Endothelial cell of umbilical vein (primary cell): ENCODE measurements at regions not wholly inside any gene's neighbourhood (a gene's known extent, or its start where the extent isn't known, plus 50 kb on each side); places are given as distances from the start of the nearest gene placed in this dataset.

Experiments
- BruUV-seq: library from RNA; stranded (reverse); fragments of 400-500 nt; replicated peaks from 2 replicates; lab custom pipeline; 2021; lab: Mats Ljungman, UMichigan
- CTCF ChIA-PET: fragments of 300-600, 350-600 bp; sonication (Branson Sonifier 250); formaldehyde crosslinking; loops from one replicate; lab custom pipeline; 2021; ENCODE audit warnings: antibody characterized with exemption, inconsistent platforms; lab: Charles Lee
- POLR2A ChIA-PET: fragments of 300-600, 350-600 bp; sonication (Branson Sonifier 250); formaldehyde crosslinking; loops from one replicate; lab custom pipeline; 2021; ENCODE audit warnings: antibody characterized with exemption, inconsistent platforms; lab: Charles Lee
- DNase-seq: peaks from one replicate; pipeline ENCODE4 v3.0.0-alpha.2; 2011; ENCODE audit warnings: low read depth, low spot score
- FAIRE-seq: peaks from 2 replicates; lab custom pipeline; 2011; peaks lifted over from hg19 to GRCh38; lab: Jason Lieb, UNC
- H2AFZ ChIP-seq: 2 replicates; pipeline ENCODE4 v1.6.0; 2012; ENCODE audit warnings: low read depth, low read length, control low read depth, inconsistent platforms
- H3K27ac ChIP-seq: 2 replicates; pipeline ENCODE4 v1.5.1; 2011; ENCODE audit warnings: low read depth, mild to moderate bottlenecking, control low read depth, low read length, moderate library complexity; ENCODE audit not compliant: insufficient read depth
- H3K27me3 ChIP-seq, 2 experiments: 2 replicates each; pipeline versions ENCODE4 v1.6.0 to v1.6.1; 2011; ENCODE audit warnings: low read length in 2 of 2, mixed read lengths in 1 of 2; ENCODE audit not compliant: control insufficient read depth in 2 of 2, insufficient read depth in 2 of 2
- H3K36me3 ChIP-seq, 2 experiments: 2 replicates in 1 of 2; 3 replicates in 1 of 2; pipeline ENCODE4 v1.5.1; 2011; ENCODE audit warnings: low read length in 2 of 2, mild to moderate bottlenecking in 1 of 2, moderate library complexity in 1 of 2; ENCODE audit not compliant: control insufficient read depth in 2 of 2, insufficient read depth in 2 of 2; ENCODE audit errors: extremely low read depth in 1 of 2
- H3K4me1 ChIP-seq: 3 replicates; pipeline ENCODE4 v1.5.1; 2011; ENCODE audit warnings: mild to moderate bottlenecking, low read length; ENCODE audit not compliant: control insufficient read depth, insufficient read depth; ENCODE audit errors: extremely low read depth
- H3K4me2 ChIP-seq: 2 replicates; pipeline ENCODE4 v1.6.1; 2011; ENCODE audit warnings: low read length, control low read depth, mixed read lengths; ENCODE audit not compliant: insufficient read depth
- H3K4me3 ChIP-seq, 3 experiments: fragments of 200-600 bp in 1 of 3; sonication (generic), shearing (Covaris generic) in 1 of 3; replicated peaks in 1 of 3; 2 replicates each; pipeline ENCODE4 v1.5.1; 2011 to 2016; ENCODE audit warnings: control low read depth in 3 of 3, low read length in 3 of 3, mild to moderate bottlenecking in 2 of 3, inconsistent platforms in 1 of 3, low read depth in 1 of 3, moderate library complexity in 1 of 3; ENCODE audit not compliant: insufficient read depth in 1 of 3
- H3K79me2 ChIP-seq: 2 replicates; pipeline ENCODE4 v1.6.0; 2012; ENCODE audit warnings: low read length, inconsistent platforms; ENCODE audit not compliant: control insufficient read depth, insufficient read depth
- H3K9ac ChIP-seq: replicated peaks from 2 replicates; pipeline ENCODE3; 2011; ENCODE audit warnings: low read length, control low read depth; ENCODE audit not compliant: insufficient read depth; ENCODE audit errors: extremely low read depth
- H3K9me1 ChIP-seq: replicated peaks from 3 replicates; pipeline ENCODE4 v1.6.0; 2011; ENCODE audit warnings: mild to moderate bottlenecking, low read length; ENCODE audit not compliant: control insufficient read depth, insufficient read depth; ENCODE audit errors: extremely low read depth
- H3K9me3 ChIP-seq: replicated peaks from 2 replicates; pipeline ENCODE4 v1.5.1; 2012; ENCODE audit warnings: low read length, inconsistent platforms; ENCODE audit not compliant: control insufficient read depth, insufficient read depth
- H4K20me1 ChIP-seq: replicated peaks from 2 replicates; pipeline ENCODE3; 2011; ENCODE audit warnings: mild to moderate bottlenecking, low read length; ENCODE audit not compliant: control insufficient read depth, insufficient read depth; ENCODE audit errors: extremely low read depth
- CTCF ChIP-seq, 2 donors: IDR thresholded peaks; 1 replicate in 1 of 2; 2 replicates in 1 of 2; pipeline ENCODE4 v1.5.1; 2011; ENCODE audit warnings: low read length in 2 of 2, mild to moderate bottlenecking in 2 of 2, moderate library complexity in 2 of 2, control low read depth in 1 of 2, inconsistent platforms in 1 of 2, low read depth in 1 of 2; ENCODE audit not compliant: insufficient read depth in 1 of 2; ENCODE audit errors: extremely low read depth in 1 of 2
- EZH2 ChIP-seq: IDR thresholded peaks from 2 replicates; pipeline ENCODE4 v1.6.1; 2012; ENCODE audit warnings: borderline replicate concordance, low read depth, mild to moderate bottlenecking, moderate library complexity, low read length, inconsistent platforms; ENCODE audit not compliant: severe bottlenecking
- FOS ChIP-seq: IDR thresholded peaks from 2 replicates; pipeline ENCODE4 v1.6.1; 2011; ENCODE audit warnings: mild to moderate bottlenecking, low read length, moderate library complexity, borderline replicate concordance; ENCODE audit not compliant: insufficient read depth
- GATA2 ChIP-seq: IDR thresholded peaks from 2 replicates; pipeline ENCODE4 v1.7.0; 2011; ENCODE audit warnings: low read depth, mild to moderate bottlenecking, moderate library complexity, mixed read lengths, low read length; ENCODE audit not compliant: insufficient read length, insufficient read depth
- JUN ChIP-seq: IDR thresholded peaks from 2 replicates; pipeline ENCODE4 v1.6.1; 2011; ENCODE audit warnings: borderline replicate concordance, low read depth; ENCODE audit not compliant: insufficient read length, insufficient read depth
- MYC ChIP-seq: IDR thresholded peaks from one replicate; pipeline ENCODE4 v1.6.1; 2011; ENCODE audit warnings: mild to moderate bottlenecking, low read depth, low read length
- POLR2A ChIP-seq: IDR thresholded peaks from 2 replicates; pipeline ENCODE4 v1.6.1; 2012; ENCODE audit warnings: low read depth, mild to moderate bottlenecking, control low read depth, low read length
- POLR2AphosphoS5 ChIP-seq: IDR thresholded peaks from 2 replicates; pipeline ENCODE4 v1.6.1; 2012; ENCODE audit warnings: low read depth, mild to moderate bottlenecking, control low read depth, low read length, moderate library complexity; ENCODE audit not compliant: insufficient read depth
- dilution Hi-C: fragments of 300-500 bp; cut with MboI; formaldehyde crosslinking; loops from one replicate; pipeline ENCODE4 v1.15.0; 2019; ENCODE audit warnings: low sequenced_read_pairs; ENCODE audit not compliant: extremely low pct_ligation_motif_present
- intact Hi-C: fragments of 100-400 bp; cut with micrococcal nuclease; formaldehyde crosslinking; loops from one replicate; pipeline ENCODE4 v1.10.0; 2022
- TF ChIP-seq, protein P1 (sequence below): IDR thresholded peaks from 2 replicates; pipeline ENCODE4 v1.6.1; 2011; ENCODE audit not compliant: insufficient read depth, insufficient read length

GRCh38 chr6:148179786-148180185 lies 162.9 kb upstream of the SASH1 start:
- Histone ChIP-seq H3K4me2 (no peak overlapping the region), H4K20me1 (no peaks in the 10 kb centered on the region), H3K79me2 (no peaks in the 10 kb centered on the region), H3K9me3 (no peaks in the 10 kb centered on the region), H3K9ac (no peak overlapping the region), H2AFZ (peak overlapping the region; percentile 10), H3K4me1 (peaks cover 5% of the 10 kb centered on the region), H3K27ac (peak overlapping the region; percentile 56), H3K4me3 (no peak overlapping the region), H3K9me1 (no peaks in the 10 kb centered on the region), H3K27me3 (no peaks in the 10 kb centered on the region), H3K36me3 (no peaks in the 10 kb centered on the region)
- CTCF ChIA-PET: interaction anchor here (0.6 to 2.5 kb wide), 75 partner anchors 10 to 797 kb away, joined by 3 to 42 read pairs (median 5); partner anchors contain the start of genes SAMD5 and SASH1
- dilution Hi-C loops (no loop called here), intact Hi-C loops (loop anchor here (2.0 to 5.0 kb wide), 2 partner anchors 88 to 219 kb away; no protein-coding TSS in a partner anchor)
- peak; percentile 93 for FAIRE-seq
- peak; percentile 84 for DNase-seq
- TF ChIP-seq CTCF (IDR thresholded peaks at IDR 0.05; ENCODE audit: extremely low read depth in 1 of 2, insufficient read depth in 1 of 2, low read depth in 1 of 2, low read length in 2 of 2) (peak; percentile 60 to 62), JUN (peak; percentile 33), EZH2 (no peak), POLR2A (no peak)
- POLR2A ChIA-PET: interaction anchor here (1.1 kb wide), 1 partner anchor 88 kb away, joined by 3 read pairs; no protein-coding TSS in a partner anchor
- no TSS peak for BruUV-seq

GRCh38 chr6:148182378-148182777 lies 160.3 kb upstream of the SASH1 start:
- Histone ChIP-seq H3K9ac (no peak overlapping the region), H3K4me2 (no peak overlapping the region), H3K4me3 (no peak overlapping the region), H2AFZ (no peak overlapping the region), H4K20me1 (no peaks in the 10 kb centered on the region), H3K27ac (no peak overlapping the region), H3K27me3 (no peaks in the 10 kb centered on the region), H3K79me2 (no peaks in the 10 kb centered on the region), H3K4me1 (peaks cover 5% of the 10 kb centered on the region), H3K9me3 (no peaks in the 10 kb centered on the region), H3K36me3 (no peaks in the 10 kb centered on the region), H3K9me1 (no peaks in the 10 kb centered on the region)
- no peak for TF ChIP-seq EZH2
- no peak for TF ChIP-seq GATA2
- TF ChIP-seq, protein P1, sequence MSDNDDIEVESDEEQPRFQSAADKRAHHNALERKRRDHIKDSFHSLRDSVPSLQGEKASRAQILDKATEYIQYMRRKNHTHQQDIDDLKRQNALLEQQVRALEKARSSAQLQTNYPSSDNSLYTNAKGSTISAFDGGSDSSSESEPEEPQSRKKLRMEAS: no peak
- TF ChIP-seq FOS: no peak
- no peak for TF ChIP-seq POLR2AphosphoS5
- no peak for TF ChIP-seq CTCF (IDR thresholded peaks at IDR 0.05; ENCODE audit: extremely low read depth in 1 of 2, insufficient read depth in 1 of 2, low read depth in 1 of 2, low read length in 2 of 2)
- TF ChIP-seq MYC: no peak
- TF ChIP-seq JUN: no peak
- no peak for TF ChIP-seq POLR2A
- no peak for FAIRE-seq
- DNase-seq: no peak
- ChIA-PET POLR2A (no interaction called here), CTCF (no interaction called here)
- intact Hi-C loops: no loop called here
- dilution Hi-C loops: no loop called here
- BruUV-seq: no TSS peak
